ENCODE measurements at regions not wholly inside any gene's neighbourhood (a gene's known extent, or its start where the extent isn't known, plus 50 kb on each side); places are given as distances from the start of the nearest gene placed in this dataset.

DNA sequence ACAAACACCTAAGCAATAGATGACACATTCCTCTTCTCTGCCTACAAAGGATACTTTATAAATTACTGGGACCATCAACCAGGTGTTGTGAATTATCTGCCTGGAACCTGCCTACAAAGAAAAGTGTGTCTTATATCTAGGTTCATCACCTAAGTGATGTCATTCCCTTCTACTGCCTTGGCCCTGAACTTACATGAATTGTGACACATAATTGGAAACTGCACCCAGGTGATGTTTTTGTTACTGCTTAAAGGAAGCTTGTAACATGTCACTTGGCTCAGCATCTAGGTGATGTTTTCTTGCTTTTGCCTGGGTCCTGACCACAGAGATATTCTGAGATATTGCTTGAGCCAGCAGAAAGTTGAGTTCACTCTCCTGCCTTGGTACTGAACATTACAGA lies 870.5 kb upstream of the TSPY4 start:
- no peak for ATAC-seq
- intact Hi-C loops (cut with DNase I): no loop called here
- H3K36me3 ChIP-seq: no peaks in the 10 kb centered on the region
- FAIRE-seq: no peak
- no peak for DNase-seq
- no peak overlapping the region for H3K27ac ChIP-seq
- TF ChIP-seq, protein P1, sequence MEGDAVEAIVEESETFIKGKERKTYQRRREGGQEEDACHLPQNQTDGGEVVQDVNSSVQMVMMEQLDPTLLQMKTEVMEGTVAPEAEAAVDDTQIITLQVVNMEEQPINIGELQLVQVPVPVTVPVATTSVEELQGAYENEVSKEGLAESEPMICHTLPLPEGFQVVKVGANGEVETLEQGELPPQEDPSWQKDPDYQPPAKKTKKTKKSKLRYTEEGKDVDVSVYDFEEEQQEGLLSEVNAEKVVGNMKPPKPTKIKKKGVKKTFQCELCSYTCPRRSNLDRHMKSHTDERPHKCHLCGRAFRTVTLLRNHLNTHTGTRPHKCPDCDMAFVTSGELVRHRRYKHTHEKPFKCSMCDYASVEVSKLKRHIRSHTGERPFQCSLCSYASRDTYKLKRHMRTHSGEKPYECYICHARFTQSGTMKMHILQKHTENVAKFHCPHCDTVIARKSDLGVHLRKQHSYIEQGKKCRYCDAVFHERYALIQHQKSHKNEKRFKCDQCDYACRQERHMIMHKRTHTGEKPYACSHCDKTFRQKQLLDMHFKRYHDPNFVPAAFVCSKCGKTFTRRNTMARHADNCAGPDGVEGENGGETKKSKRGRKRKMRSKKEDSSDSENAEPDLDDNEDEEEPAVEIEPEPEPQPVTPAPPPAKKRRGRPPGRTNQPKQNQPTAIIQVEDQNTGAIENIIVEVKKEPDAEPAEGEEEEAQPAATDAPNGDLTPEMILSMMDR (IDR thresholded peaks at IDR 0.05): no peak
- H3K9me3 ChIP-seq: no peaks in the 10 kb centered on the region
- no peak overlapping the region for H3K4me3 ChIP-seq
- no peaks in the 10 kb centered on the region for H3K27me3 ChIP-seq
- no peaks in the 10 kb centered on the region for H3K4me1 ChIP-seq

DNA sequence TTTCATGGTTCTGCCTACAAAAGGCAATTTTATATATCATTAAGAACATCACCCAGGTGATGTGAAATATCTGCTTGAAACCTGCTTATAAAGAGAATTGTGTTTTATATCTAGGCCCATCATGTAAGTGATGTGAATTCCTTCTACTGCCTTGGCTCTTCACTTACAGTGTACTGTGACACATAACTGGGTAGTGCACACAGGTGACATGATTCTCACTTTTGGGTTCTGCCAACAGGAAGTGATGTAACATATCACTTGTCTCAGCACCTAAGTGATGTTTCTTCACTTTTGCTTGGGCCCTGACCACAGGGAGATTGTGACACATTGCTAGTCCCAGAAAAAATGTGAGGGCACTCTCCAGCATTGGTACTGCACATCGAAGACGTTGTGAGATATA lies 867.0 kb upstream of the TSPY4 start:
- Histone ChIP-seq H3K4me1 (no peaks in the 10 kb centered on the region), H3K27ac (no peak overlapping the region), H3K36me3 (no peaks in the 10 kb centered on the region), H3K9me3 (no peaks in the 10 kb centered on the region), H3K27me3 (no peaks in the 10 kb centered on the region), H3K4me3 (no peak overlapping the region)
- intact Hi-C loops (cut with DNase I): no loop called here
- ATAC-seq (no peak), DNase-seq (no peak), FAIRE-seq (no peak)
- TF ChIP-seq, protein P1 (IDR thresholded peaks at IDR 0.05): no peak
- WGBS, 2 donors: 48% methylated on average over 2 of the region's 2 CpGs; no CpG with 5 or more reads in 1 of the 2 donors

DNA sequence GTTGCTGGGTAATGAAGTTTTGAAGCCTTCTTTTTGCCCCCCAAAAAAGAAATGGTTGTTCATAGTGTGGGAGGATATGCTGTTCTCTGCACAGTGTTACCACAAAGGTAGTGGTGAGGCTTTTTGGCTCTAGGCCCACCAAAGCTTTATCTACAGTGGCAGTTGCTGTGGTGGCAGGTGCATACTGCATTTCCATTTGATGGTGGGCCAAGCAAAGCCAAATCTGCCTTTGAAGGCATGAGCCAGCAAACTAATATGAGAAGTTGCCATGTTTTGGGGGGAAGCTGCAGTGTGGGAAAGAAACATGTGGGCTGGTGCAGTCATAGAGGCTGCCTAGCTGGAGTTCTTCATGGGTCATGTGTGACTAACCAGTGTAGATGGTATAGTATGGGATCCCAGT lies 858.1 kb upstream of the TSPY4 start:
- DNase-seq (no peak), FAIRE-seq (no peak), ATAC-seq (no peak)
- no peaks in the 10 kb centered on the region for H3K27me3 ChIP-seq
- H3K9me3 ChIP-seq: no peaks in the 10 kb centered on the region
- no peak overlapping the region for H3K27ac ChIP-seq
- no peaks in the 10 kb centered on the region for H3K36me3 ChIP-seq
- no peaks in the 10 kb centered on the region for H3K4me1 ChIP-seq
- H3K4me3 ChIP-seq: no peak overlapping the region
- intact Hi-C loops (cut with DNase I): no loop called here
- TF ChIP-seq, protein P1 (IDR thresholded peaks at IDR 0.05): no peak

DNA sequence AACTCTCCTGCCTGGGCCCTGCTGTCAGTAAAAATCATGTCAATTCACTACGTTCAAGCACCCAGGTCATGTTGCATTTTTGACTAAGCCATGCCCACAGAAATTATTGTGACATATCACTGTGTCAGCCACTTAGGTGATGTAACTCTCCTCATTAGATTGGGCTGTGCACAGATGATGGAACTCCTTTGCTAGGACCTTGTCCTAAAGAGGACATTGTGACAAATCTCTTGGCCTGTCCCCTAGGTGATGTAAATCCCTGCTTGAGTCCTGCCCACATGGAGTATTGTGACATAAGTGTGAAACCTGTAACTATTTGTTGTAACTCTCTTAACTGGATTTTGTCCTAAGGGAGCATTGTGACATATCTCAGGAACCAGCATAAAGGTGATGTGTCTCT lies 848.3 kb upstream of the TSPY4 start:
- intact Hi-C loops (cut with DNase I): no loop called here
- H3K4me3 ChIP-seq: no peak overlapping the region
- H3K27ac ChIP-seq: no peak overlapping the region
- WGBS, 2 donors: 33% methylated on average over 1 of the region's 1 CpG; no CpG with 5 or more reads in 1 of the 2 donors
- H3K9me3 ChIP-seq: no peaks in the 10 kb centered on the region
- no peak for FAIRE-seq
- H3K27me3 ChIP-seq: no peaks in the 10 kb centered on the region
- ATAC-seq: no peak
- H3K4me1 ChIP-seq: no peaks in the 10 kb centered on the region
- no peaks in the 10 kb centered on the region for H3K36me3 ChIP-seq
- TF ChIP-seq, protein P1 (IDR thresholded peaks at IDR 0.05): no peak
- DNase-seq: no peak

DNA sequence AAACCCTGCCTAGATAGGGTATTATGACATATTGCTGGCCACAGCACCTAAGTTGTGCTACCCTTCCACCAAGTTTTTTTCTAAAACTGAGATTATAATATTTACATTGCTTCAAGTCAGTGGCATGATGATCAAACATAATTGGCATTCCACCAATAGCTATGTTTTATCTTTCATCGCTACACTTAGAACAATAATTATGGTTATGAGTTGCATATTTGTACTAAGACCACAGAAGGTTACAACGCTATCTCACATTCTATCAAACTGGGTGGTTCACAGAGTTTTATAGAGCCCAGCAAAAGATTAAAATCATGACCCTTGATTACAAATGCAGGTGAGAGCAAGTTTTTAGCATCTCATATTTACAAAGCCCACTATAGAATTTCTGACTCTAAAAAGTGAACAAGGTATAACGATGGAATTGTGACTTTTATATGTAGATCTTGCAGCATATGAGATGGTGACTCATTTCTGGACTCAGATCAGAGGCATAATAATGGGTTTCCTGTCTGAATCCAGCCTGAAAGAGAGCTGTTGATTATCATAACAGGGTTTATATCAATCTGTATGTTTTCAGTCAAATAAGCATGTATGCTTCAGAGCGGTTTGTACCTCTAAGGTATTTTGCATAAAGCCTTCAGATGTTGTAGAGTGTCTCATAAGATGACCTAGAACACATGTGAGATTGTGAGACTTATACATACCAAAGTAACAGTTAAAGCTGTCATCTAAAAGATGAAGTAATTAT lies 847.2 kb upstream of the TSPY4 start:
- WGBS, 2 donors: 61% methylated on average over 4 of the region's 4 CpGs; no CpG with 5 or more reads in 1 of the 2 donors
- H3K4me1 ChIP-seq: no peaks in the 10 kb centered on the region
- DNase-seq: no peak
- no peak overlapping the region for H3K27ac ChIP-seq
- TF ChIP-seq, protein P1 (IDR thresholded peaks at IDR 0.05): no peak
- no peak overlapping the region for H3K4me3 ChIP-seq
- intact Hi-C loops (cut with DNase I): no loop called here
- H3K9me3 ChIP-seq: no peaks in the 10 kb centered on the region
- ATAC-seq: no peak
- FAIRE-seq: no peak
- no peaks in the 10 kb centered on the region for H3K36me3 ChIP-seq
- H3K27me3 ChIP-seq: no peaks in the 10 kb centered on the region

Measured in pancreas (tissue), 10 donors.